Endothelial cell of umbilical vein (primary cell): ENCODE measurements at regions not wholly inside any gene's neighbourhood (a gene's known extent, or its start where the extent isn't known, plus 50 kb on each side); places are given as distances from the start of the nearest gene placed in this dataset.
A peak's percentile ranks its signal among the peaks of the same experiment; 100 is the strongest.

Experiments used
- BruUV-seq: library from RNA; stranded (reverse); fragments of 400-500 nt; replicated peaks from 2 replicates; lab custom pipeline; 2021; lab: Mats Ljungman, UMichigan
- CTCF ChIA-PET: fragments of 300-600, 350-600 bp; sonication (Branson Sonifier 250); formaldehyde crosslinking; loops from one replicate; lab custom pipeline; 2021; ENCODE audit warnings: antibody characterized with exemption, inconsistent platforms; lab: Charles Lee
- POLR2A ChIA-PET: fragments of 300-600, 350-600 bp; sonication (Branson Sonifier 250); formaldehyde crosslinking; loops from one replicate; lab custom pipeline; 2021; ENCODE audit warnings: antibody characterized with exemption, inconsistent platforms; lab: Charles Lee
- DNase-seq: peaks from one replicate; pipeline ENCODE4 v3.0.0-alpha.2; 2011; ENCODE audit warnings: low read depth, low spot score
- FAIRE-seq: peaks from 2 replicates; lab custom pipeline; 2011; peaks lifted over from hg19 to GRCh38; lab: Jason Lieb, UNC
- H2AFZ ChIP-seq: 2 replicates; pipeline ENCODE4 v1.6.0; 2012; ENCODE audit warnings: low read depth, low read length, control low read depth, inconsistent platforms
- H3K27ac ChIP-seq: 2 replicates; pipeline ENCODE4 v1.5.1; 2011; ENCODE audit warnings: low read depth, mild to moderate bottlenecking, control low read depth, low read length, moderate library complexity; ENCODE audit not compliant: insufficient read depth
- H3K27me3 ChIP-seq, 2 experiments: 2 replicates each; pipeline versions ENCODE4 v1.6.0 to v1.6.1; 2011; ENCODE audit warnings: low read length in 2 of 2, mixed read lengths in 1 of 2; ENCODE audit not compliant: control insufficient read depth in 2 of 2, insufficient read depth in 2 of 2
- H3K36me3 ChIP-seq, 2 experiments: 2 replicates in 1 of 2; 3 replicates in 1 of 2; pipeline ENCODE4 v1.5.1; 2011; ENCODE audit warnings: low read length in 2 of 2, mild to moderate bottlenecking in 1 of 2, moderate library complexity in 1 of 2; ENCODE audit not compliant: control insufficient read depth in 2 of 2, insufficient read depth in 2 of 2; ENCODE audit errors: extremely low read depth in 1 of 2
- H3K4me1 ChIP-seq: 3 replicates; pipeline ENCODE4 v1.5.1; 2011; ENCODE audit warnings: mild to moderate bottlenecking, low read length; ENCODE audit not compliant: control insufficient read depth, insufficient read depth; ENCODE audit errors: extremely low read depth
- H3K4me2 ChIP-seq: 2 replicates; pipeline ENCODE4 v1.6.1; 2011; ENCODE audit warnings: low read length, control low read depth, mixed read lengths; ENCODE audit not compliant: insufficient read depth
- H3K4me3 ChIP-seq, 3 experiments: fragments of 200-600 bp in 1 of 3; sonication (generic), shearing (Covaris generic) in 1 of 3; replicated peaks in 1 of 3; 2 replicates each; pipeline ENCODE4 v1.5.1; 2011 to 2016; ENCODE audit warnings: control low read depth in 3 of 3, low read length in 3 of 3, mild to moderate bottlenecking in 2 of 3, inconsistent platforms in 1 of 3, low read depth in 1 of 3, moderate library complexity in 1 of 3; ENCODE audit not compliant: insufficient read depth in 1 of 3
- H3K79me2 ChIP-seq: 2 replicates; pipeline ENCODE4 v1.6.0; 2012; ENCODE audit warnings: low read length, inconsistent platforms; ENCODE audit not compliant: control insufficient read depth, insufficient read depth
- H3K9ac ChIP-seq: replicated peaks from 2 replicates; pipeline ENCODE3; 2011; ENCODE audit warnings: low read length, control low read depth; ENCODE audit not compliant: insufficient read depth; ENCODE audit errors: extremely low read depth
- H3K9me1 ChIP-seq: replicated peaks from 3 replicates; pipeline ENCODE4 v1.6.0; 2011; ENCODE audit warnings: mild to moderate bottlenecking, low read length; ENCODE audit not compliant: control insufficient read depth, insufficient read depth; ENCODE audit errors: extremely low read depth
- H3K9me3 ChIP-seq: replicated peaks from 2 replicates; pipeline ENCODE4 v1.5.1; 2012; ENCODE audit warnings: low read length, inconsistent platforms; ENCODE audit not compliant: control insufficient read depth, insufficient read depth
- H4K20me1 ChIP-seq: replicated peaks from 2 replicates; pipeline ENCODE3; 2011; ENCODE audit warnings: mild to moderate bottlenecking, low read length; ENCODE audit not compliant: control insufficient read depth, insufficient read depth; ENCODE audit errors: extremely low read depth
- CTCF ChIP-seq, 2 donors: IDR thresholded peaks; 1 replicate in 1 of 2; 2 replicates in 1 of 2; pipeline ENCODE4 v1.5.1; 2011; ENCODE audit warnings: low read length in 2 of 2, mild to moderate bottlenecking in 2 of 2, moderate library complexity in 2 of 2, control low read depth in 1 of 2, inconsistent platforms in 1 of 2, low read depth in 1 of 2; ENCODE audit not compliant: insufficient read depth in 1 of 2; ENCODE audit errors: extremely low read depth in 1 of 2
- EZH2 ChIP-seq: IDR thresholded peaks from 2 replicates; pipeline ENCODE4 v1.6.1; 2012; ENCODE audit warnings: borderline replicate concordance, low read depth, mild to moderate bottlenecking, moderate library complexity, low read length, inconsistent platforms; ENCODE audit not compliant: severe bottlenecking
- FOS ChIP-seq: IDR thresholded peaks from 2 replicates; pipeline ENCODE4 v1.6.1; 2011; ENCODE audit warnings: mild to moderate bottlenecking, low read length, moderate library complexity, borderline replicate concordance; ENCODE audit not compliant: insufficient read depth
- GATA2 ChIP-seq: IDR thresholded peaks from 2 replicates; pipeline ENCODE4 v1.7.0; 2011; ENCODE audit warnings: low read depth, mild to moderate bottlenecking, moderate library complexity, mixed read lengths, low read length; ENCODE audit not compliant: insufficient read length, insufficient read depth
- JUN ChIP-seq: IDR thresholded peaks from 2 replicates; pipeline ENCODE4 v1.6.1; 2011; ENCODE audit warnings: borderline replicate concordance, low read depth; ENCODE audit not compliant: insufficient read length, insufficient read depth
- MAX ChIP-seq: IDR thresholded peaks from 2 replicates; pipeline ENCODE4 v1.6.1; 2011; ENCODE audit not compliant: insufficient read depth, insufficient read length
- MYC ChIP-seq: IDR thresholded peaks from one replicate; pipeline ENCODE4 v1.6.1; 2011; ENCODE audit warnings: mild to moderate bottlenecking, low read depth, low read length
- POLR2A ChIP-seq: IDR thresholded peaks from 2 replicates; pipeline ENCODE4 v1.6.1; 2012; ENCODE audit warnings: low read depth, mild to moderate bottlenecking, control low read depth, low read length
- POLR2AphosphoS5 ChIP-seq: IDR thresholded peaks from 2 replicates; pipeline ENCODE4 v1.6.1; 2012; ENCODE audit warnings: low read depth, mild to moderate bottlenecking, control low read depth, low read length, moderate library complexity; ENCODE audit not compliant: insufficient read depth
- dilution Hi-C: fragments of 300-500 bp; cut with MboI; formaldehyde crosslinking; loops from one replicate; pipeline ENCODE4 v1.15.0; 2019; ENCODE audit warnings: low sequenced_read_pairs; ENCODE audit not compliant: extremely low pct_ligation_motif_present
- intact Hi-C: fragments of 100-400 bp; cut with micrococcal nuclease; formaldehyde crosslinking; loops from one replicate; pipeline ENCODE4 v1.10.0; 2022

GRCh38 chr3:194254040-194254439 is 97.1 kb downstream of the CPN2 start:
- Histone ChIP-seq H3K9ac (no peak overlapping the region), H3K27me3 (no peaks in the 10 kb centered on the region), H3K36me3 (no peaks in the 10 kb centered on the region), H4K20me1 (no peaks in the 10 kb centered on the region), H3K4me2 (no peak overlapping the region), H3K9me3 (no peaks in the 10 kb centered on the region), H3K4me3 (no peak overlapping the region), H3K79me2 (no peaks in the 10 kb centered on the region), H3K4me1 (peaks cover 14% of the 10 kb centered on the region), H3K27ac (peak overlapping the region; percentile 9), H2AFZ (no peak overlapping the region), H3K9me1 (no peaks in the 10 kb centered on the region)
- no TSS peak for BruUV-seq
- no peak for DNase-seq
- ChIA-PET CTCF (interaction anchor here (1.3 to 2.0 kb wide), 2 partner anchors 11 to 112 kb away, joined by 3 to 4 read pairs; no protein-coding TSS in a partner anchor), POLR2A (interaction anchor here (0.6 kb wide), 1 partner anchor 68 kb away, joined by 3 read pairs; no protein-coding TSS in a partner anchor)
- dilution Hi-C loops = no loop called here
- FAIRE-seq = no peak
- intact Hi-C loops = no loop called here
- TF ChIP-seq JUN (no peak), EZH2 (no peak), MYC (no peak), MAX (no peak), POLR2AphosphoS5 (no peak), CTCF (IDR thresholded peaks at IDR 0.05; ENCODE audit: extremely low read depth in 1 of 2, insufficient read depth in 1 of 2, low read depth in 1 of 2, low read length in 2 of 2) (no peak), GATA2 (no peak), POLR2A (no peak), FOS (no peak)
